ENCODE measurements at regions not wholly inside any gene's neighbourhood (a gene's known extent, or its start where the extent isn't known, plus 50 kb on each side); places are given as distances from the start of the nearest gene placed in this dataset.

DNA sequence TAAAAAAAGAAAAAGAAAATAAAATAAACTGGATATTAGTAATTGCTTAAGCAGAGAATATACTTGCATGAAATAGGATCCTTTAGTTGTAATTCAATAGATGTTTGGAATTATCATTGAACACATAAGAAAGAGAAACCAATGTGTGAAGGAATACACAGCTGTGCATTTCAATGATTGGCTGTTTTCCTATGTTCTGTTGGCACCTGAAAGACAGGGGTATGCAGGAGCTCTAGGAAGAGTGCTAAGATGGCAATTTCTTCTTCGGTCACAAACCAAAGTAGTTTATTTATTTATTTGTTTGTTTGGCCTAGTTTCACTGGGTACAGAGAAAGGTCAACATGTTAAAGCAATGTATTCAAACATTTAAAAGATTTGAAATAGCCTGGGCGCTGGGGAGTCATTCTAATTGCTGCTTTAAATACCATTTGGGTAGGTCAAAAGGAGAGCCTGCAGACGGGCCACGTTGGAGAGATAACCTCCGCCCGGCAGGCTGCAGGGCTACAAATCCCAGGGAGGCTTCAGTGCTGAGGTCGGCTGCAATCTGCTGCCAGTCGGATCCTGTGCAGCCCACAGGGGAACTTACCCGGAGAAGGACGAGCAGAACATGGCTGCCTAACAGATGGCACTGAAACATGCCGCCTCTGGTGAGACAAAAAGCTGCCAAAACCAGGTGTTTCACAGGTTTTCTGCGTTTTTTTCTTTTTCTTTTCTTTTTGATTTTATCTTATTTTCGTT lies 154.2 kb upstream of the TYRP1 start:
- DNase-seq (ENCODE audit: low read depth in 1 of 2, low spot score in 1 of 2) = peak in 1 of 2 donors; percentile 20
- no peak for TF ChIP-seq CTCF (IDR thresholded peaks at IDR 0.05; ENCODE audit: low read depth, low read length)

GRCh38 chr9:12539580-12539975 lies 153.6 kb upstream of the TYRP1 start:
- H3K27me3 ChIP-seq = no peaks in the 10 kb centered on the region
- TF ChIP-seq CTCF (IDR thresholded peaks at IDR 0.05; ENCODE audit: low read depth, low read length) = no peak

More for the DNA sequence above, 154.2 kb upstream of the TYRP1 start:
- Histone ChIP-seq H3K36me3 (no peaks in the 10 kb centered on the region), H3K27ac (no peak overlapping the region), H3K4me1 (ENCODE audit: low read depth) (peaks cover 5% of the 10 kb centered on the region), H3K27me3 (no peaks in the 10 kb centered on the region), H3K9me3 (ENCODE audit: low read depth) (no peaks in the 10 kb centered on the region), H3K4me3 (no peak overlapping the region)

GRCh38 chr9:12544700-12545099 lies 148.5 kb upstream of the TYRP1 start:
- Histone ChIP-seq H3K36me3 (no peaks in the 10 kb centered on the region), H3K27ac (no peak overlapping the region), H3K4me3 (no peak overlapping the region), H3K27me3 (no peaks in the 10 kb centered on the region), H3K4me1 (ENCODE audit: low read depth) (peaks cover under 1% of the 10 kb centered on the region), H3K9me3 (ENCODE audit: low read depth) (no peaks in the 10 kb centered on the region)
- no peak for DNase-seq (ENCODE audit: low read depth in 1 of 2, low spot score in 1 of 2)
- no peak for TF ChIP-seq CTCF (IDR thresholded peaks at IDR 0.05; ENCODE audit: low read depth, low read length)

More at GRCh38 chr9:12539580-12539975, 153.6 kb upstream of the TYRP1 start:
- Histone ChIP-seq H3K9me3 (ENCODE audit: low read depth) (no peaks in the 10 kb centered on the region), H3K27ac (no peak overlapping the region), H3K4me3 (no peak overlapping the region), H3K4me1 (ENCODE audit: low read depth) (peaks cover 5% of the 10 kb centered on the region), H3K36me3 (no peaks in the 10 kb centered on the region)
- peak in 1 of 2 donors; percentile 32 for DNase-seq (ENCODE audit: low read depth in 1 of 2, low spot score in 1 of 2)

- Histone ChIP-seq H3K27me3 (no peaks in the 10 kb centered on the region), H3K4me3 (no peak overlapping the region), H3K36me3 (no peaks in the 10 kb centered on the region), H3K4me1 (ENCODE audit: low read depth) (no peaks in the 10 kb centered on the region), H3K9me3 (ENCODE audit: low read depth) (no peaks in the 10 kb centered on the region), H3K27ac (no peak overlapping the region)
- peak in 1 of 2 donors; percentile 50 for DNase-seq (ENCODE audit: low read depth in 1 of 2, low spot score in 1 of 2)
- peak; percentile 31 for TF ChIP-seq CTCF (IDR thresholded peaks at IDR 0.05; ENCODE audit: low read depth, low read length)
These were observed 138.5 kb upstream of the TYRP1 start for GRCh38 chr9:12554636-12555035.

DNA sequence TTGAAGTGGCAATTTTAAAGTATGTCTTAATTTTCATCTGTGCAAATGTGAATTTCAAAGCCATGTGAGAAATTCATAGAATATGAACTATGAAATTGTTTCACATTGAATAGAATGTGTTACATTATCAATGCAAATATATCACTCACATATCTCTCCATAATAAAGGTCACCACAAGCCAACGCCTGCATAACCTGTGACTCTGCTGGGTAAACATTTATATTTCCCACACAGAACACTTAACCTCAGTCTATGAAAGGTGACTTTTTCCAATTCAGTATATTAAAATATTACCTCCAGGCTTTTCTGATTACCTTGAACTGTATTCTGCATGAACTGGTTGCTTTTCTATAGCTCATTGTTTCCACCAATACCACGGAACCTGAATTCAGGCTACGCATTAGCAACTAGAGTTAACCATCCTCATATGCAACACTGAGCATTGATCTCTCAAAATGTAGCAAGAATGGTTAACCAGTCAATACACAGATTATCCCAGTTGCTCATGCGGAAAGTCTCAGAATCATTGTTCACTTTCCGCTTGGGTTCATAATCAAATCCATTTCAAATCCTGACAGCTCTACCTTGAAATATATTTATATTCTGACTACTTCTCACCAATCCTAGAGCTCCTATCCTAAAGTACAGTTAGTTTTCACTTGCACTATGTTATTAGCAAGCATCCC lies 126.6 kb upstream of the TYRP1 start:
- H3K4me1 ChIP-seq (ENCODE audit: low read depth) = no peaks in the 10 kb centered on the region
- no peak for TF ChIP-seq CTCF (IDR thresholded peaks at IDR 0.05; ENCODE audit: low read depth, low read length)
- no peaks in the 10 kb centered on the region for H3K36me3 ChIP-seq
- DNase-seq (ENCODE audit: low read depth in 1 of 2, low spot score in 1 of 2) = no peak
- no peaks in the 10 kb centered on the region for H3K9me3 ChIP-seq (ENCODE audit: low read depth)
- no peak overlapping the region for H3K4me3 ChIP-seq
- H3K27ac ChIP-seq = no peak overlapping the region
- H3K27me3 ChIP-seq = no peaks in the 10 kb centered on the region
